Transverse colon (tissue), 3 donors: ENCODE measurements at regions not wholly inside any gene's neighbourhood (a gene's known extent, or its start where the extent isn't known, plus 50 kb on each side); places are given as distances from the start of the nearest gene placed in this dataset.

Experiments
- EP300 ChIP-seq: sonication (generic); formaldehyde crosslinking; IDR thresholded peaks from one replicate; pipeline ENCODE4 v1.6.1; 2017; ENCODE audit warnings: antibody characterized with exemption, low read depth
- POLR2A ChIP-seq: fragments of 450-650 bp; IDR thresholded peaks from one replicate; pipeline ENCODE4 v1.6.1; 2016; ENCODE audit warnings: antibody characterized with exemption, mild to moderate bottlenecking, moderate library complexity
- TF ChIP-seq, protein P1 (sequence below), 5 experiments: fragments of 200-600 bp in 3 of 5; fragments of 450-650 bp in 2 of 5; sonication (generic) in 3 of 5; IDR thresholded peaks; 1 replicate in 2 of 5; 2 replicates in 3 of 5; pipeline ENCODE4 v1.5.1; 2016 to 2017; ENCODE audit warnings: antibody characterized with exemption in 5 of 5, inconsistent platforms in 3 of 5, mild to moderate bottlenecking in 2 of 5, moderate library complexity in 1 of 5

DNA sequence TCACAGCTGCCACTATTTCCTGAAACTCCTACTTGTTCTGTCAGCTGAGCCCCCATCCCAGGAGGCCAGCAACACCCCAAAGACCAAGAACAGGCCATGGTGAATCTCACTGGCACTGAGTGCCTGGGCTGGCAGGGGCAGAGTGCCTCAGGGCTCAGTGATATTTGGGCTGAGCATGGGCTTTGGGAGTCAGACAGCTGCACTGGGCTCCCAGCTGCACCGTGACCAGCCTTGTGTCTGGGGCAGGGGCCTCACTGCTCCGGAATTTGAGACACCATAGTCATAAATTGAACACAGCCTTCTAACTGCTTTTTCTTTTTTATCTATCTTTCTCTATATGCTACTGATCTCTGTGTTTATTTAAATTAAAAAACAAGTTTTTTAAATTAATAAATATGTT is 1744.2 kb downstream of the TP53TG3F start:
- TF ChIP-seq, protein P1, sequence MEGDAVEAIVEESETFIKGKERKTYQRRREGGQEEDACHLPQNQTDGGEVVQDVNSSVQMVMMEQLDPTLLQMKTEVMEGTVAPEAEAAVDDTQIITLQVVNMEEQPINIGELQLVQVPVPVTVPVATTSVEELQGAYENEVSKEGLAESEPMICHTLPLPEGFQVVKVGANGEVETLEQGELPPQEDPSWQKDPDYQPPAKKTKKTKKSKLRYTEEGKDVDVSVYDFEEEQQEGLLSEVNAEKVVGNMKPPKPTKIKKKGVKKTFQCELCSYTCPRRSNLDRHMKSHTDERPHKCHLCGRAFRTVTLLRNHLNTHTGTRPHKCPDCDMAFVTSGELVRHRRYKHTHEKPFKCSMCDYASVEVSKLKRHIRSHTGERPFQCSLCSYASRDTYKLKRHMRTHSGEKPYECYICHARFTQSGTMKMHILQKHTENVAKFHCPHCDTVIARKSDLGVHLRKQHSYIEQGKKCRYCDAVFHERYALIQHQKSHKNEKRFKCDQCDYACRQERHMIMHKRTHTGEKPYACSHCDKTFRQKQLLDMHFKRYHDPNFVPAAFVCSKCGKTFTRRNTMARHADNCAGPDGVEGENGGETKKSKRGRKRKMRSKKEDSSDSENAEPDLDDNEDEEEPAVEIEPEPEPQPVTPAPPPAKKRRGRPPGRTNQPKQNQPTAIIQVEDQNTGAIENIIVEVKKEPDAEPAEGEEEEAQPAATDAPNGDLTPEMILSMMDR (IDR thresholded peaks at IDR 0.05) = no peak
- TF ChIP-seq POLR2A (no peak), EP300 (no peak)
